GM18909 (cell line): ENCODE measurements at regions not wholly inside any gene's neighbourhood (a gene's known extent, or its start where the extent isn't known, plus 50 kb on each side); places are given as distances from the start of the nearest gene placed in this dataset.

Experiments
- ATAC-seq: cut with Tn5 transposase; IDR thresholded peaks from one replicate; pipeline ENCODE4 v1.9.1; 2021; ENCODE audit warnings: mild to moderate bottlenecking; ENCODE audit not compliant: unreplicated experiment, poor library complexity

DNA sequence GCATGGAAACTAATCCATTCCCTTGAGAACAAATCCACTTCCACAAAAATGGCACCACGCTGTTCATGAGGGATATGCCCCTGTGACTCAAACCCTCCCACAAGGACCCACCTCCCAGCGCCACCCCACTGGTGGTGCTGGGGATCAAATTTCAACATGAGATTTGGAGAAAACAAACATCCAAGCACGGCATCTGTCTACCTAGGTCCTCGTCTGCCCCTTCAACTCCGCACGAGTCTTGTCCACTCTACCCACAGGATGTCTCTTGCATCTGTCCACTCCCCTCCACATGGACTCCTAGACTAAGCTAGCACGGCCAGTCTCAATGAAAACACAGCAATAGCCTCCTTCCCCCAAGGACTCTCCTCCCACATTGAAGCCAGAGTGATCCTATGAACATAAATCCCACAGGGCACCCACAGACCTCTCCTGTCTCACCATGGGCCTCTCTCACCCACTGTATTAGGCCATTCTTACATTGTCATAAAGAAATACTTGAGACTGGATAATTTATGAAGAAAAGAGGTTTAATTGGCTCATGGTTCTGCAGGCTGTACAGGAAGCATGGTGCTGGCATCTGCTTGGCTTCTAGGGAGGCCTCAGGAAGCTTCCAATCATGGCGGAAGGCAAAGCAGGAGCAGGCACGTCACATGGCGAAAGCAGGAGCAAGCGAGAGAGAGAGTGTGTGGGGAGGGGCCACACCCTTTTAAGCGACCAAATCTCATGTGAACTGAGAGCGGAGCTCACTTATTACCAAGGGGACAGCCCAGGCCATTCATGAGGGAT is 101.4 kb downstream of the TOMM20 start:
- ATAC-seq, result no peak

DNA sequence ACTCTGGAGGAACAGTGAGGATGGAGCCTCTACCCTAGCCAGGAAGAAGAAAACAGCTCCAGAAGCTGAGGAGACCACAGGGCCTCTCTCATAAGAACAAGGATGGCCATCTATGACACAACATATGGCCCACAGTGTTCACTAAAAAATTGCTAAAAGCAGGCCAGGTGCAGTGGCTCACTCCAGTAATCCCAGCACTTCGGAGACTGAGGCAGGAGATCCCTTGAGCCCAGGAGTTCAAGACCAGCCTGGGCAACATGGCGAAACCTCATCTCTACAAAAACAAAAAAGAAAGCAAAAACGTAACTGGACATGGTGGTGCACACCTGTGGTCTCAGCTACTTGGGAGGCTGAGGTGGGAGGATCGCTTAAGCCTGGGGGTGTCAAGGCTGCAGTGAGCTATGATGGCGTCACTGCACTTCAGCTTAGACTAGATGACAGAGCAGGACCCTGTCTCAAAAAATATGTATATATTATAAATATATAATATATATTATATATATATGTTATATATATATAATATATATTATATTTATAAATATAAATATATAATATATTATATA is 103.1 kb downstream of the TOMM20 start:
- ATAC-seq, result no peak

DNA sequence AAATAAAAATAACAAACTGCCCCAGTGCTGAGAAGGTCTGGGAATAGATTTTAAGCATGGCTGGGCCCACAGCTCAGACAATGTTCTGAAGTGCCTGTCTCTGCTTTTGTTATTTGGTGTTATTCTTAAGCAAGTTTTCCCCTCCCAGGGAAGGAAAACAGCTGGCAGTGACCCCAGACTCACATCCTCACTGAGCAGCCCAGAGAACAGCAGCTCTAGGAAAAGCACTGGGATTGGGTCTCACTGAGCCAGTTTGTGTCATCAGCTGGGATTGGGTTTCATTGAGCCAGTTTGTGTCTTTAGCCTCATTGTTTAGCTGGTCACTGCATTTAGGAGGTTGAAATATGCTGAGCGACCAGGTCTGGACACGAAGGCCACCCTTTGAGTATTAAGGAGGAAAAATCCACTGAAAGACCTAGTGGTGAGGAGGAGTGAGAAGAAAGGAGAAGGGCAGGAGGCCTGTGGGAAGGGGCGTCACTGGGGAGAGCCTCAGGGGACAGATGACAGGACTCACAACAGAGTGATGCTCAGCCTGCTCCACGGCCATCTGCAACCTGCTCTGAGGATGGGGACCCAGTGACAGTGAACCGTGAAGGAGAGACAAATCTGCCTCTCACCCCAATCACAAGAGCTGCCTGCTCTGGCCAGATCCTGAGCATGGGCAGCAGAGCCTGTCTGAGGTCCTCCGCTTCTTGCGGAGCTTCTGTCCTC is 103.8 kb downstream of the TOMM20 start:
- ATAC-seq, result no peak

DNA sequence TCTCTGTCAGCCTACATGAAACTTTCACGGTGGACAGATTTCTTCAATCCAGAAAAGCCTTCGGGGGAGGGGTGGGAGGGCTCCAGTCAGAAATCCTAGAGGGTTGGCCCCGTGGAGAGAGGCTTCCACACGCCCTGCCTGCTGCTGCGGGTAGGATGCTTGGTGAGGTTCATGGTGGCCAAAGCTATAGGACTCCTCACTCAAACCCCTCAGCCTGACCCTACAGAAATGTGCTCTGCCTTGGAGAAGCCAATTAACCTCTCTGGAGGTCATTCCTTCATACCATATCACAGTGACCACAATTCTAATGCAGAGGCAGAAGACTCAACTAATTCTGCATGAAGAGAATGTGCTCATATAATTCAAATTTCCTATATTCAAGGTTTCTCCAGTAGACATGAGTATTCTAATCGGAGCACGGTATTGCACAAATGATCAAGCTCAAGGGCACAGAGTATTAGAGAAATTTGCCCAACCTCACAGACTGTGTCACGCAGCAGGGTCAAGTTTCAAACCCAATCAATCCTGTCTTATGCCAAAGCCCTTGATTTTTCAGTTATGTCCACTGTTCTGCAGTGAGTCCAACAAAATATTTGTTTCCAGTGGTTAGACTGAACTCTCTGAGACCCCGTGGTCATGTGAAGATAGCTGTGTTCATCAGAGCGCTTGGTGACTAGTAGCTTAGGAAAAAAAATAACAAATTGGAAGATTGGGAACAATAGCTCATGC is 104.8 kb downstream of the TOMM20 start:
- ATAC-seq, result peak; percentile 4

DNA sequence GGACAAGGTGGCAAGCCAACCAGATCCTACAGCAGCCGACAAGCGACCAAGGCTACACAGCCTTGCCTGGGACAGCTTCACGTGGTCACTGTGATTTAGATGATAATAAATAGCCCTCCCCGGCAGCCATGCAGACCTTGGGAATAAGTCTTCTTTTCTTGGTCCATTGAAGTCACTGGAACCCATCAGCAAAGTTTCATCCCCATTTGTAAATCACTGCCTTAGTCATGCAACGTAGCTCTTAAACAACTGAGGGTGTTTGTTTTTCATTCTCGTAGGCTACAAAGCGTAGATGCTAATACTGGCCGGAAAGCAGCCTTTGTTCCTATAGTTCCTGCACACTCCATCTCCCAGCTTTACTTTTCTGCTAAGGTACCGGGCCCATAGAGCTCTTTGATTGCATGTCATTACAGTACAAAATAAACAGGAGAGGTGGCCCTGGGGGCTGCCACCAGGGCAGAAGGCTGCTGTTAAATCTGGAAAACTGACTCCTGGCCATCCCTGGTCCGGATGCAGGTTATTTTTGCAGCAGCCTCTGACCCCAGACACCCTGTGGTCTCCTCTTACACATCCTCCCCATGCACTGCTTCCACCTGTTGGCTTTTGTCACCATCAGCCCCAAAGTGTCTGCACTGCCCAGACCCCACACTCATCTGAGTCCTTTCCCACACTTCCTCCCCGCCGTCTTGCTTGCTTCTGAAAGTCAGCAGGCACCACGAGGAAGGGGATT is 105.5 kb downstream of the TOMM20 start:
- ATAC-seq, result peak; percentile 45

DNA sequence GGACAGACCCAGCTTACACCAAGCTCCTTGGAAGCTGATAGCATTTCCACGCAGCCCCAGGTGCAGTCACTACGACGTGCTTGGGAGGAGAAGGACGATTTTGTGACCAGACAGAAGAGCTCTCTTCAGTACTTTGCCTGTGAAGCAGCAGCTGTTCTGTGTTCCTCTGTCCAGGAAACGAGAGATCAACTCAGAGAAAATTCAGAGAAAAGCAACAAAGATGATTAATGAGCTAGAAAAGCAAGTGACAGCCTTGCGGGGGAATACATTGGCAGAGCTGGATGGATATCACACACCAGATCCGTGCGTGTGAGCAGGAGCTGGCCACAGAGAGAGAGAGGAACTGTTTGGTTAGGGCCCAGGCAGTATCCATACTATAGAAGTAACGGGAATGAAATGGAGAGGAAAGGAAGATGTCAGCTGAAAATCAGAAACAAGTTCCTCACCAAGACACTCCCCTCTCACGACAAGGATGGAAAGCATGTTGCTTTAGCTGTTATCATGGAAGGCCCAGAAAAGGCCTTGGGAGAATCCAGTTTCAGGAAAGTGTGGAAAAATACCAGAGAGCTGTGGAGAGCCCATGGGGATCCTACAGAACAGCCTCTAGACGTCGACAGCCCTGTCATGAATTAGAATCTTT is 106.2 kb downstream of the TOMM20 start:
- ATAC-seq, result no peak

DNA sequence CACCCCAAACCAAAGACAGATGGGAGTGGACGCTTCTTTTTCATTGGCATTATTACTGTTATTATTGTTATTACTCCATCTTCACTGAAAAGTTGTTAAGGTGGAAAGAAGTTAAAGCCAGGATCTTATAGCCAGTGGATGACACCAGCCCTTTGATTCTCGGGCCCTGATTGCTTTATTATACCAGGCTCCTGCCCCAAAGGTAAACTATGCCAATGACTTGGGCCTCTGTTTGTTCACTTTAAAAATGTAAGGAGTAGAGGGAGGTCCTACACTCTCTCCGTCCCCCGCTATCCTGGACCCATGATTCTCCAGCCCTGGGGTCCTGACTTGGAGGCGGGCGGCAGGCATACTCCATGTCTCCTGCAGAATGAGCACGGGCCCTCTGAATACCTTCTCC is 106.8 kb downstream of the TOMM20 start:
- ATAC-seq, result no peak

DNA sequence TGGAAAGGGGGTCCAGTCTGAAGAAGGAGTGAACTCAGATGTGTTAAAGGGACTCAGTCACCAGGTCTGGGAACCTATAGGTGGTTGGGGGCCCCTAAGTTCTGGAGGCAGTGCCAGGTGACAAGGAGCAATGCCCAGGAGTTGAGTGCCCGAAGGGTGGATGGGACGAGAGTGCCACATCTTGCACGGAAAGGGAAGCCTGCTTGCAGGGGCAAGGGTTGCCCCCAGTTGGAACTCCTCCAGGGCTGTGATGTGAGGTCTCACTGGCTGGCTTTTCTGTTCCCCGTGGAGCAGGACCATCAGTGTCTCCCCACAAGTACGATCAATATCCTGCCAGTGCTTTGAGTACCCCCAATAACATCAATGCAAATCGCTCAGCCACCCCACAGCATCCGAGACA is 107.3 kb downstream of the TOMM20 start:
- ATAC-seq, result no peak

DNA sequence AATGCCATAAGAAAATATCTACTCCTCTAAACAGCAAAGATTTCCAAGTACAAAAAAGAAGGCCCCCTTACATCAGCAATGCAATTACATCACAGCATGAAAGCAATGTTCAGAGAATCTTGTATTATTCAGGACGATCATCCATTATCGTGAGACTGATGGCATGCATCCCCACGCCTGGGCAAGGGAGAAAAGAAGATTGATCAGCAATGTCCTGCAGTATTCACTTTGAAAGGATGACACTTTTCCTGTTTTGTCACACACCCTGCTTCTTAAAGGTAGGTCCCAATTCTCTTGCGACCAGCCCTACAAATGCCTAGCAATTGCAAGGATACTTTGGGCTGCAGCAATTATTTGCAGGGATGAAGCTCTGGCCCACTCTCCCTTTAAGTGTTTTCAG is 108.7 kb downstream of the TOMM20 start:
- ATAC-seq, result no peak

DNA sequence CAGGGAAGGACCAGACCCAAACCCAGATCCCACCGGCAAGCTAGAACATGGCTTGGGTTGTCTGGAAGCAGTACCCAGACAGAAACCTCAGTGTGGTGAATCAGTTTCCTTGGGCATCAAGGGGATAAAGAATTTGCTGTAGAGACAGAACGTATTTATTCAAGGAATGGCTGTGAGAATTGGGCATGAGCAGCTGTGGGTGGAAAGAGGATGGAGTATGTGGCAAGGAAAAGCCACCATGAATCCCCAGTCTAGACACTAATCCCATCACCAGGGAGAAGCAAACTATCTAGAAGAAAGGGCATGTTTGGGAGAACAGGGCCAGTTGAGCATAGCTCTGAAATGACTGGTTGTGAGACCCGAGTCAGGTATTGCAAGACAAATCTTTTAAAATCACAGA is 109.2 kb downstream of the TOMM20 start:
- no peak for ATAC-seq

DNA sequence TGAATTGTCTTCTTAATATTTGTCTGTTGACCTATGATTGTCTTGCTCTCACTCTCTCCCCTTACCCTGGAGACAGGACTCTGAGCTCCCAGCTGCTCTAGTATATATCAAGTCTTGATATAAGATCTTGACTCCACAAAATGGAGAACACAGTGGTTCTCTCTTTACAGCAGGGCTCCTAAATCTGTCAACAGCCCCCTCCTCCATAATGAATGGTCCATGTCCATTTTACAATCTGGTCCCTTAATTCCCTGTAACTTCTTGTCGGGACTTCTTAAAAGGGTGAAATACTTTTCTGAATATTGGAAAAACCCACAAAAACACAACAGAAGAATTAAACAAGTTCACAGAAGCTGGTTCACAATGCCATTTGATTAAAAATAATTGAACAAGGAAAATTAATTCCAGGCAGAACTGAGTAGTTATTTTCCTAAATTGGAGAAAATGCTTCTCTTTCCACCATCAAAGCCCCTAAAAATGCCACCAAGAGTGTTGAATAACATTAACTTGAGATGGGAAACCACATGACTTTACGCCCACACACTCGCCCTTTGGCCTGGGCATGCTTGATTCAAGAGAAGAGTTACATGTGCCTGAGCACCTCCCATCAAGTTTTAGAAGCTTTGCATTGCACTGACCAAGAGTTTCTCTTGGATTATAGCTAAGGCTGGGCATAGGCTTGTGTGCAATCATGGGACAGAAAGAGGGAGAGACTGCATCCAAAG is 109.8 kb downstream of the TOMM20 start:
- ATAC-seq, result no peak

DNA sequence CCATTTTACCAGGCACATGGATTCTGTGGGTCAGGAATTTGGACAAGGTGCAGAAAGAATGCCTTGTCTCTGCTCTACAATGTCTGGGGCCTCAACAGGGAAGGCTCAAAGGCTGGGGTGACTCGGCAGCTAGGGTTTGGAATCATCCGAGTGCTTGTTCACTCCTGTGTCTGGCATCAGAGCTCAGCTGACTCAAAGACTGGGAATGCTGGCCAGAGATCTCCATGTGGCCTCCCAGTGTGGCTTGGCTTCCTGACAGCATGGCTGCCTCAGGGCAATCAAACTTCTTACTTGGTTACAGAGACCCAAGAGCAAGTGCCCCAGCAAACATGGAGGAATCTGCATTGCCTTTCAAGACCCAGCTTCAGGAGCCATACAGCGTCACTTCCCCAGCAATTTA is 110.5 kb downstream of the TOMM20 start:
- ATAC-seq, result no peak

DNA sequence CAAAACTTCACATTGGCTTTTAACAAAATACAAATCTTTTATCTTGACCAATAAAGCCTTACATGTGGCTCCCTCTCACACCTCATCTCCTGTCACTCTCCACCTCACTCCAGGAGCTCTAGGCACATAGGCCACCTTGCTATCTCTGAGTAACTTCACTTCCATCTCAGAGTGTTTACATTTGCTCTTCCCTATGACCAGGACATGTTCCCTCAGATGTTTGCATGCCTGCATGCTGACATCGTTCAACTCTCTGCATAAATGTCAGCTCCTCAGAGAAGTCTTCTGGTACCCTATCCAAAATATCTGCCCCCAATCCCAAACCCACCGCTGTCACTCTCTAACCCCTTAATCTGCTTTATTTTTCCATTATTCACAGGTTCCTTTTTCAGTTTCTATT is 110.9 kb downstream of the TOMM20 start:
- no peak for ATAC-seq

DNA sequence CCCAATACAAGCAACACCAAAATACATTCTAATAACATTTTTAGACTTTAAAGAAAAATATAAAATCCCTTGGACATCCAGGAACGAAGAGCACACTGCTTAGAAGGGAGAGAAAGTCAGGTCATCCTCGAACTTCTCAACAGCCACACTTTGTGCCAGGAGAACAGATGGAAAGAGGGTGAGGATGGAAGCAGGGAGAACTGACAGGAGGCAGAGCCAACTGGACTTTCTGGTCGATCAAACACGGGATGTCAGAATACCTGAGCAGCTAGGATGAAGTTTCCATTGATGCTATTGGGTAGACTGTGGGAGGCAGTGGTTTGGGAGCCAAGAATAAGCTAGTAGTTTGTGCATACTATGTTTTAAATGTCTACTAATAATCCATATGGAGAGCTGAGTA is 111.4 kb downstream of the TOMM20 start:
- no peak for ATAC-seq

DNA sequence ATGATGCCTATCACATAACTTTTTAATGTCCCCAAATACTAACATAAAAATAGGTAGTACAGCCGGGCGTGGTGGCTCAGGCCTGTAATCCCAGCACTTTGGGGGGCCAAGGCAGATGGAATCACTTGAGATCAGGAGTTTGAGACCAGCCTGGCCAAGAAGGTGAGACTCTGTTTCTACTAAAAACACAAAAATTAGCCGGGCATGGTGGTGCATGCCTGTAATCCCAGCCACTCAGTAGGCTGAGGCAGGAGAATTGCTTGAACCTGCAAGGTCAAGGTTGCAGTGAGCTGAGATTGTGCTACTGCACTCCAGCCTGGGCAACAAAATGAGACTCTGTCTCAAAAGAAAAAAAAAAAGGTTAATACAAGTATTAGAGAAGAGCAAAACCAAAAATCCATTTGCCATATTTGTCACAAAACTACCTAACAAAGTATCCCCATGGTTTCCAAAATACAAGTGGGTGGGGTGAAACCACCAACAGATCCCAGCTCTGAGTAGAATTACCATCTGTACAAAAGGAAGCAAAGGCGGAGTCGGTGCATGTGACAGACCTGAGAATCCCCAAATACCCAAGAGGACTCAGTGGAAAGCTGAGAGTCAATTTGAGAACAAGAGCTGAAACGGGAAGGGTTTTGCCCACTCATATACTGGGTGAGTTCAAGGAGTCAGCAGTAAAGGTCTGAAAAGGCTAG is 113.2 kb downstream of the TOMM20 start:
- ATAC-seq, result peak; percentile 35

DNA sequence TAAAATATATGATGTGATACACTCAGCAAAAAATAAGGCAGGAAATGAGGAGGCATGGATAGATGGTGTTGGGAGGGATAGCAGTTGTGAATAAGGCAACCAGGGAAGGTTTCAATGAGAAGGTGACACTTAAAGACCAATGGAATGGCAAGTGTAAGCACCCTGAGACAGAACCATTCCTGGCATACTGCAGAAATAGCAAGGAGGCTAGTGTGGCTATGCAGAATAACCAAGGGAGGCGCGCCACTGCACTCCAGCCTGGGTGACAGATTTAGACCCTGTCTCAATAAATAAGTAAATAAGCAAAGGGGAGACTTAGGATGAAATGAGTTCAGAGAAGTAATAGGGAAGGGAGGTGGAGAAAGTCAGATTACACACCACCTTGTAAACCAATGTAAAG is 113.9 kb downstream of the TOMM20 start:
- no peak for ATAC-seq

DNA sequence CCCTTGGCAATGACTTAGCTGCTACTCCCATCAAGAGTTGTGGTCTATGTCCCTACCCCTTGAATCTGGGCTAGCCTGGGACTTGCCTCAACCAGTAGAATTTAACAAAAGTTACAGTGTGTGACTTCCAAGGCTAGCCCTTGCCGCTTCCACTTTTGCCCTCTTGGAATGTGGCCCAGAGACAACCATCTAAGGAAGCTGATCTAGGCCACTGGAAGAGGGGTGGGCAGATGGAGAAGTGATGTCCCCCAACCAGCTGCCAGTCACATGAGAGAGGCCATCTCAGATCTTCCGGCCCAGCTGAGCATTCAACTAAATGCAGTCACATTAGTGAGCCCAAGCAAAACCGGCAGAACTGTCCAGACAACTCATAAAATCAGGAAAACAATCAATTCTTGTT is 115.1 kb downstream of the TOMM20 start:
- ATAC-seq, result no peak

DNA sequence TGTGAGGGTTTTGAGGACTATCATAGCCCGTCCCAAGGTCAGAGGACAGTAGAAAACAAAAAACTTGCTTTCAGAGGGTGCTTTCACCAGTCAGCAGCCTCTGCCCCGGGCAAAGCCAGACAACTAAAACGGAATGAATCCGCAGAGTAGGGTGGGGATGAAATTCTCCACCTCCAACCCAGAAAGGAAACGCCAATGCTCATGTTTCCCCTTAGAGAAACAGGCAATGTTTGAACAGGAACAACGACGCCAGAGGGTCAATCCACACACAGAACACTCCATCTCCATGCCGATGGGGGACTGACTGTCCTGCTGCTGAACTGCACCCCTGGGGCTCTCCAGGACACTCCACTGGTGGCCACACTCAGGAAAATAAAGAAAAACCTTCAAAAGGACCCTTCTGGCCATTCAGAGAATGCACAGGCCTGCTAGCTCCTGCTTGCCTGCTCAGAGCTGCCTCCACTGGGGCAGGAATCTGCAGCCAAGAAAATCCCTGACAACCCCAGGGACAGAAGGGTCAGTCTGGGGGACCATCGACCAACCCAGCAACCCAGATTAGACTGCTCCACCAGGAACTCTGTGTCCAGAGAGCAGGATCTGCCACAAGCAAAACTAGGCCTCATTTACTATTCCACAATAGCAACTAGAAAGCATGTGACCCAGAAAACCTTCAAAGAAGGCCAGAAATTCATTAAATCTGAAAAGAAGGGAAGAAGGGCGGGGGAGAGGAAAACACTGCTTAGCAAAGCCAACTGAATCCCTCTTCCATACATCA is 116.0 kb downstream of the TOMM20 start:
- ATAC-seq, result no peak
